ENCODE measurements at regions not wholly inside any gene's neighbourhood (a gene's known extent, or its start where the extent isn't known, plus 50 kb on each side); places are given as distances from the start of the nearest gene placed in this dataset.

DNA sequence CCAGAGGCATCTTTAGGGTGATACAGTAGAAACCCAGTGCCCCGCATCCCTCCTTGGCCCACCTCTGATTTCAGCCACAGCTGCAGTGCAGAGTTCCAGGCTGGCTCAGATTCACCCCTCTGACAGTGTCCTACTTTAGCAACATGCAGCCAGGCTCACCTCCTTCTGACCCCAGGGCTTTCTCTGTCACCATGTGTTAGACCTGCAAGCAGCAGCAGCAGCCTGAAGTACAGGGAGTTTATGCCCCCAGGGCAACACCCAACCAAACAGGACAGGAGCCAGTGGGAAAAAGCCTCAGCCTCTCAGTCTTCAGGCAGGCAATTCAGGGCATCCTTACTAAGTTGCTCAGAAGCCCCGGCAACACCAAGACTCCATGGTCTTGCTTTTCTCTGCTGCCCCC lies 109.0 kb upstream of the PLXNA4 start:
- TF ChIP-seq, protein P1, sequence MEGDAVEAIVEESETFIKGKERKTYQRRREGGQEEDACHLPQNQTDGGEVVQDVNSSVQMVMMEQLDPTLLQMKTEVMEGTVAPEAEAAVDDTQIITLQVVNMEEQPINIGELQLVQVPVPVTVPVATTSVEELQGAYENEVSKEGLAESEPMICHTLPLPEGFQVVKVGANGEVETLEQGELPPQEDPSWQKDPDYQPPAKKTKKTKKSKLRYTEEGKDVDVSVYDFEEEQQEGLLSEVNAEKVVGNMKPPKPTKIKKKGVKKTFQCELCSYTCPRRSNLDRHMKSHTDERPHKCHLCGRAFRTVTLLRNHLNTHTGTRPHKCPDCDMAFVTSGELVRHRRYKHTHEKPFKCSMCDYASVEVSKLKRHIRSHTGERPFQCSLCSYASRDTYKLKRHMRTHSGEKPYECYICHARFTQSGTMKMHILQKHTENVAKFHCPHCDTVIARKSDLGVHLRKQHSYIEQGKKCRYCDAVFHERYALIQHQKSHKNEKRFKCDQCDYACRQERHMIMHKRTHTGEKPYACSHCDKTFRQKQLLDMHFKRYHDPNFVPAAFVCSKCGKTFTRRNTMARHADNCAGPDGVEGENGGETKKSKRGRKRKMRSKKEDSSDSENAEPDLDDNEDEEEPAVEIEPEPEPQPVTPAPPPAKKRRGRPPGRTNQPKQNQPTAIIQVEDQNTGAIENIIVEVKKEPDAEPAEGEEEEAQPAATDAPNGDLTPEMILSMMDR (IDR thresholded peaks at IDR 0.05; ENCODE audit: insufficient read depth, low read depth, low read length), result no peak
- TF ChIP-seq EZH2 (IDR thresholded peaks at IDR 0.05; ENCODE audit: insufficient read depth, low read length), result no peak

All from astrocyte (in vitro differentiated cells and primary cell).